ENCODE measurements at regions not wholly inside any gene's neighbourhood (a gene's known extent, or its start where the extent isn't known, plus 50 kb on each side); places are given as distances from the start of the nearest gene placed in this dataset.

- TF ChIP-seq CTCF (IDR thresholded peaks at IDR 0.05) (no peak), POLR2A (IDR thresholded peaks at IDR 0.05) (no peak)
Measured at GRCh38 chr4:30904215-30904555, 184.0 kb downstream of the PCDH7 start.

Measured in right lobe of liver (tissue), 4 donors.